ENCODE measurements at regions not wholly inside any gene's neighbourhood (a gene's known extent, or its start where the extent isn't known, plus 50 kb on each side); places are given as distances from the start of the nearest gene placed in this dataset.

DNA sequence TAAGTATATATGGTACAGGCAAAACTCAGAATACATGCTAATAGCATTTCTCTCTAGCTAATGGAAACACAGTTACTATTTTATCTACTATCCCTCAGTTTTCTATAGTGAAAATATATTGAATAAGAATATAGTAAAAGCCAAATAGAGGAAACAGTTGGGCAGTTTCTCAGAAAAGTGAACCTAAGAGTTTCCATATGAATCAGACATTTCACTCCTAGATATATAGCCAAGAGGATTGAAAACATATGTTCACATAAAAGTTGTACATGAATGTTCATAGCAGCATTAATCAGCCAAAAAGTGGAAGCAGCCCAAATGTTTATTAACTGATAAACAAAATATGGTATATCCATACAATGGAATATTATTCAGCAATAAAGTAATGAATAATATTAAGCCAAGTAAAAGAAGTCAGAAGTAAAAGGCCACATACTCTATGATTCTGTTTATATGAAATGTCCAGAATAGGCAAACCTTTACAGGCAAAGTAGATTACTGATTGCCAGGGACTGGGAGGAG lies 134.6 kb downstream of the CYB561 start:
- TF ChIP-seq EP300 (IDR thresholded peaks at IDR 0.05) (no peak), POLR2A (IDR thresholded peaks at IDR 0.05) (no peak), POLR2AphosphoS5 (IDR thresholded peaks at IDR 0.05) (no peak)
- TF ChIP-seq, protein P1, sequence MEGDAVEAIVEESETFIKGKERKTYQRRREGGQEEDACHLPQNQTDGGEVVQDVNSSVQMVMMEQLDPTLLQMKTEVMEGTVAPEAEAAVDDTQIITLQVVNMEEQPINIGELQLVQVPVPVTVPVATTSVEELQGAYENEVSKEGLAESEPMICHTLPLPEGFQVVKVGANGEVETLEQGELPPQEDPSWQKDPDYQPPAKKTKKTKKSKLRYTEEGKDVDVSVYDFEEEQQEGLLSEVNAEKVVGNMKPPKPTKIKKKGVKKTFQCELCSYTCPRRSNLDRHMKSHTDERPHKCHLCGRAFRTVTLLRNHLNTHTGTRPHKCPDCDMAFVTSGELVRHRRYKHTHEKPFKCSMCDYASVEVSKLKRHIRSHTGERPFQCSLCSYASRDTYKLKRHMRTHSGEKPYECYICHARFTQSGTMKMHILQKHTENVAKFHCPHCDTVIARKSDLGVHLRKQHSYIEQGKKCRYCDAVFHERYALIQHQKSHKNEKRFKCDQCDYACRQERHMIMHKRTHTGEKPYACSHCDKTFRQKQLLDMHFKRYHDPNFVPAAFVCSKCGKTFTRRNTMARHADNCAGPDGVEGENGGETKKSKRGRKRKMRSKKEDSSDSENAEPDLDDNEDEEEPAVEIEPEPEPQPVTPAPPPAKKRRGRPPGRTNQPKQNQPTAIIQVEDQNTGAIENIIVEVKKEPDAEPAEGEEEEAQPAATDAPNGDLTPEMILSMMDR (IDR thresholded peaks at IDR 0.05), result no peak
- intact Hi-C loops (cut with DNase I), result no loop called here
- Histone ChIP-seq H3K36me3 (peaks cover 0 to 8% (median 0%) of the 10 kb centered on the region in 4 donors), H3K9me3 (no peaks in the 10 kb centered on the region), H3K27ac (no peak overlapping the region), H3K4me3 (no peak overlapping the region), H3K27me3 (no peaks in the 10 kb centered on the region), H3K4me1 (no peaks in the 10 kb centered on the region)
- no peak for DNase-seq

DNA sequence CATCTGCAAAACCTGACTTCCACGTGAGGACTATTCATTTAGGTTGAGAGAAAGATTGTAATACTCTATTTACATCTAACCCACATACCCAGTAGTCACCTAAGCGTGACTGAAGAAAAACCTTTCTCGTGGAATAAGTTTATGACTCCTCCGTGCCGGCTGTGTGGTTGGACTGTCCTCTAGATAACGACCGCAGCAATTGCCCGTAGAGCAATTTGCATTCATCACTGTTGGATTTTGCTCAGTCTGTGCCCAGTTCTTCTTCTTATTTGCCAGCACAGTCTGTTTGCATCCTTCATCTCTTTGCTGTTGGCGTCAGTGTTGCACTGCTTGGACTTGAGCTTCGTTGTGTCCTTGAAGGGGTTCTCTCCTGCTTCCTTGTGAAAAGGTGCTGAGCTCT lies 131.3 kb downstream of the CYB561 start:
- 88 to 91% methylated on average over 10 of the region's 10 CpGs for WGBS, 2 donors
- peaks cover 0 to 18% (median 0%) of the 10 kb centered on the region in 4 donors for H3K36me3 ChIP-seq
- intact Hi-C loops (cut with DNase I), result no loop called here
- no peak for DNase-seq
- H3K27ac ChIP-seq, result no peak overlapping the region
- H3K9me3 ChIP-seq, result no peaks in the 10 kb centered on the region
- TF ChIP-seq POLR2A (IDR thresholded peaks at IDR 0.05) (no peak), EP300 (IDR thresholded peaks at IDR 0.05) (no peak), POLR2AphosphoS5 (IDR thresholded peaks at IDR 0.05) (no peak)
- TF ChIP-seq, protein P1 (IDR thresholded peaks at IDR 0.05), result no peak
- no peaks in the 10 kb centered on the region for H3K27me3 ChIP-seq
- H3K4me1 ChIP-seq, result no peaks in the 10 kb centered on the region
- no peak overlapping the region for H3K4me3 ChIP-seq

DNA sequence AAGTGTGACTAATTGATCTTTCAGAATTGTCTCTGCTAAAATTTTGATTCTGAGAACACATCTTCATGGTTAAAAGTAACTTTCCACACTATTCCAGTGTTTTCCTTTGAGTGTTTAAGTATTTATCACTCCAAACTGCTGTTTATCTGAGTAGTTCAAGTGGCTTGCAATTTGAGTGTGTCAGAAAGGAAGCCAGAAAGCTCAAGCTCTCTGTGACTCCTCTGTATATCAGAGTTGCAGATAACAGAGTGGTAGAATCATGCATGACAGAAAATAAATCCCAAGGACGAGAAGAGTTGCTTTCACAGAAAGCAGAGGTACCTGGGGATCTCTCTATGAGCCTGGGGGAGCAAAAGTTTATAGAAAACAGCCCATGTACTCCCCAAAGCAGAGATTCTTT lies 130.0 kb downstream of the CYB561 start:
- Histone ChIP-seq H3K27me3 (no peaks in the 10 kb centered on the region), H3K36me3 (peaks cover 0 to 27% (median 0%) of the 10 kb centered on the region in 4 donors), H3K4me1 (no peaks in the 10 kb centered on the region), H3K27ac (no peak overlapping the region), H3K4me3 (no peak overlapping the region), H3K9me3 (no peaks in the 10 kb centered on the region)
- 67 to 69% methylated on average over 1 of the region's 1 CpG for WGBS, 2 donors
- TF ChIP-seq POLR2A (IDR thresholded peaks at IDR 0.05) (no peak), POLR2AphosphoS5 (IDR thresholded peaks at IDR 0.05) (no peak), EP300 (IDR thresholded peaks at IDR 0.05) (no peak)
- TF ChIP-seq, protein P1 (IDR thresholded peaks at IDR 0.05), result no peak
- no peak for DNase-seq
- intact Hi-C loops (cut with DNase I), result no loop called here

GRCh38 chr17:63317166-63317840 lies 128.8 kb downstream of the CYB561 start:
- peaks cover 0 to 27% (median 0%) of the 10 kb centered on the region in 4 donors for H3K36me3 ChIP-seq
- TF ChIP-seq POLR2AphosphoS5 (IDR thresholded peaks at IDR 0.05), result no peak
- TF ChIP-seq, protein P1 (IDR thresholded peaks at IDR 0.05), result no peak
- TF ChIP-seq EP300 (IDR thresholded peaks at IDR 0.05), result no peak
- no peak for TF ChIP-seq POLR2A (IDR thresholded peaks at IDR 0.05)
- H3K27ac ChIP-seq, result no peak overlapping the region
- H3K27me3 ChIP-seq, result no peaks in the 10 kb centered on the region
- WGBS, 2 donors, result 78 to 83% methylated on average over 2 of the region's 2 CpGs
- no peaks in the 10 kb centered on the region for H3K4me1 ChIP-seq
- H3K4me3 ChIP-seq, result no peak overlapping the region
- DNase-seq, result no peak
- intact Hi-C loops (cut with DNase I), result no loop called here
- no peaks in the 10 kb centered on the region for H3K9me3 ChIP-seq

DNA sequence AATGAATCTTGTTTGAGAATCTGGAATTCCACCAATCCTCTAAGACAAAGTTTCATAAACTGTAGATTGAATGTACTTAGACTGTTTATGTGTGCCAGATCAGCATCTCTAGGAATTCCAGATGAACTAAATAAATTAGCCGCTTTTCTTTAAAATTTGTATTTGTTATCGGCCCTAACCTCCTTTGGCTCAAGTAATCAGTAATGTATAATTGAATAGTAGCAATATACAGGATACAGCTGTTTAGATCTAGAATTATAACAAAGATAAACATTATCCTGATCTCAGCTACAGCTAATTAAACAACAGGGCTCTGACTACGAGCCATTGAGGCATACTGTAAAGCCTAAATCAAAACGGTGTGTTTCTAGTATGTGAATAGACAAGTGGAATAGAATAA lies 120.3 kb downstream of the CYB561 start:
- H3K27ac ChIP-seq, result no peak overlapping the region
- H3K9me3 ChIP-seq, result no peaks in the 10 kb centered on the region
- no peak for TF ChIP-seq POLR2AphosphoS5 (IDR thresholded peaks at IDR 0.05)
- TF ChIP-seq, protein P1 (IDR thresholded peaks at IDR 0.05), result no peak
- TF ChIP-seq EP300 (IDR thresholded peaks at IDR 0.05), result no peak
- no peak for TF ChIP-seq POLR2A (IDR thresholded peaks at IDR 0.05)
- DNase-seq, result no peak
- no peaks in the 10 kb centered on the region for H3K27me3 ChIP-seq
- H3K4me3 ChIP-seq, result no peak overlapping the region
- no peaks in the 10 kb centered on the region for H3K4me1 ChIP-seq
- WGBS, 2 donors, result 81 to 84% methylated on average over 4 of the region's 4 CpGs
- intact Hi-C loops (cut with DNase I), result no loop called here
- H3K36me3 ChIP-seq, result no peaks in the 10 kb centered on the region
